NOMO-1 (cell line): ENCODE measurements at regions not wholly inside any gene's neighbourhood (a gene's known extent, or its start where the extent isn't known, plus 50 kb on each side); places are given as distances from the start of the nearest gene placed in this dataset.

ENCODE experiments used
- DNase-seq, 2 experiments: peaks; one replicate each; lab custom pipeline; 2025; ENCODE audit not compliant: unreplicated experiment in 2 of 2; lab: John Stamatoyannopoulos, UW

DNA sequence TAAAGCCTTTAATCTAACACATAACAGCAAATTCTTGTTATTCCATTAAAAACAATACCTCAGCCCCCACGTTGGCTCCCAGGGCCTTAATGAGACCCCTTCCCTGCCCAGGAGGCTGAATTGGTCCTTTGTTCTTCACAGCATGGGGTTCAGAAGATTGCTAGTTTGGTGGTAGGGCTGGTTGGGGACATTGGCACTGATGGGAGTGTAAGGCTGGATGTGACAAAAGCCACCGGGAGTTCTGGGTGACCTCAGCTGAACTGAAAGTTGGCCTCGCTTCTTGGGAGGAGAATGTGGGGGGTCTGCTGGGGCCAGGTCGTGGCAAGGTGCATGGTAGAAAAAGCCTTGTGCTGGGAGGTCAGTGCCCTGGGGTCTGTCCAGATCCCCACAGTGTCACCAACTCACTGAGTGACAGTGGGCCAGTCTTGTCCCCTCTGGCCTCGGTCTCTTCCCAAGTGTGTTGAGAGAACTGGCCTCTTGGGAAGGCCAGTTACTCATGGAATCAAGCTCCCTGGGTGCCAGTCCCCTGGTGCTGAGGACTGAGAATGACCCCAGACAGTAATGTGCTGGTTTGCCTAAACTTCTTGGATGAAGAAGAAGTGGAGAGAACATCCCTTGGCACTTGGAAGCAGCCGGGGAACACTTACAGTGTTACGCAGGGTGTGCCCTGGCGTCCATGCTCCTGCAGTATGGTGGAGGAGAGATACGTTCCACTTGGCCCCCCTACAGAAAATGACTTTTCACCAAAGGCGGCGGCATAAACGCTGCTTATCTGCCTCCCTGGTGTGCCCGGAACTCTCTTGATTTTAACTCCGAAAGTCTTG, 283.7 kb upstream of the RTL1 start:
- no peak for DNase-seq

DNA sequence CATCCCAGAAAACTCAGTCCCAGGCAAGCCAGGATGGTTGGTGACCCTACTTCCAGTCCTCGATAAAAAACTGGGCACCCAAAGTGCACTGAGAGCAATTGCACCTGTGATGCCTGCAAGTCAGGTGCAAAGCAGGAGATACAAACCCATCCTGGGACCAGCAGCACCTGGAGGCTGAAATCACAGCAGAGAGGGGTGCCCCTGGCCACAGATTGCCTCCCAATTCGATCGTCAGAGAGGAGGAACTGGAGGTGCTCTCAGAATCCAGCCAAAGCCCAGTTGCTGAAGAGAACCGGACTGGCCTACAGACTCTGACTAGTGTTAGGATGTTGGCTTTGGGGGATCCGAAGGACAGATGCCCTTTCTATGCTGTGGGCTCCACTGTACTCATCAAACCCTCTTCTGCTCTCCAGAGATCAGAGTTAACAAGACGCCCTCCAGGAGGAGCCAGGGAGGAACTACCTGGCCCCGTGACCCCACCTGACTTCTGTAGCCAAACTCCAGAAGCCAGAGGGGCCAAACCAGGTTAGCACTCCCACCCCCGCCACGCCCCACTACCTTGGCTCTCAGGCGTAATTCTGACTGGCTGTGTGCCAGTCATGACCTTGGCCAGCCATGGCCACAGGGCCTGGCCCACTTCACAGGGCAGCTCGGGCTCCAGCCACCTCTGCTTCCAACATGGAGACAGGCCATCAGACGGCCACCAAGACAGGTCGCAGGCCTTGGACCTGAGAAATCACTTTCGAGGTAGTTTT, 284.5 kb upstream of the RTL1 start:
- DNase-seq = no peak

- no peak for DNase-seq
Measured at GRCh38 chr14:101188571-101188915, 285.0 kb upstream of the RTL1 start.

DNA sequence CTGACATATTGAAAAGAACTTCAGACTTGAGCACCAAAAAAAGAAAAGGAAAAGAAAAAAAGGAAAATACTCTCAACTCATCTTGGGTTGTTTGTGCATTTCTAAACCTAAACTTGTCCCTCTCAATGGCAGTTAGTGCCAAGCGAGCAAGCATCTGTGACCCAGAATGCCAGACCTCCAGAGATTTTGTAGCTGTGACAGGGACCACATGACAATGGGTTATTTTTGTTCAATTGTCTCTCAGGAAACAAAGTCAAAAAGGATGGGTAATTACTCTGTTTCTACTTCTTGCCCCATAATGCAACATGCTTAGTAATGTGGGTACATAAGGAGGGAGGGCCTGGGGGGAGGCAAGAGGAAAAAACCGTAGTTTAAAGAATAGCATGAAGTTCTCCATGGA, 285.7 kb upstream of the RTL1 start:
- DNase-seq = no peak

DNA sequence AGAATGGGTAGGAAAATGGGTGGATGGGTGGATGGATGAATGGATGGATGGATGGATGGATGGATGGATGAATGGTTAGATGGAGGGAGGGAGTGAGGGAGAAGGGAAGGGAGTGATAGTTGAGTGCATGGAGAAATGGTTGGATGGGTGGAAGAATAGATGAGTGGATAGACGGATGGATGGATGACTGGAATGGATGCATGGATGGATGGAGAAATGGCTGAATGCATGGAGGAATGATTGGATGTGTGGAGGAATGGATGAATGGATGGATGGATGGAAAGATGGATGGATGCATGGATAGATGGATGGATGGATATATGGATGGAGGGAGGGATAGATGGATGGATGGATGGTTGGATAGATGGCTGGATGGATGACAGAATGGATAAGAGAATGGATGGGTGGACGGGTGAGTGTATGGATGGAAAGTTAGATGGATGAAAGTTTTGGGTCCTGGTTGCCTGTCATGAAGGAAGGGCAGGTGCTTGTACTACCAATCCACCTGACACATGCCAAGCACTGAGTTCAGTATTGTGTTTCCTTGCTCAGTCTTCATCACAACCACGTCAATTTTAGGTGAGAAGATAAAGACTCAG, 286.5 kb upstream of the RTL1 start:
- DNase-seq = no peak

GRCh38 chr14:101191101-101191720, 287.7 kb upstream of the RTL1 start:
- DNase-seq = no peak

GRCh38 chr14:101191721-101192660, 288.5 kb upstream of the RTL1 start:
- DNase-seq = no peak

DNA sequence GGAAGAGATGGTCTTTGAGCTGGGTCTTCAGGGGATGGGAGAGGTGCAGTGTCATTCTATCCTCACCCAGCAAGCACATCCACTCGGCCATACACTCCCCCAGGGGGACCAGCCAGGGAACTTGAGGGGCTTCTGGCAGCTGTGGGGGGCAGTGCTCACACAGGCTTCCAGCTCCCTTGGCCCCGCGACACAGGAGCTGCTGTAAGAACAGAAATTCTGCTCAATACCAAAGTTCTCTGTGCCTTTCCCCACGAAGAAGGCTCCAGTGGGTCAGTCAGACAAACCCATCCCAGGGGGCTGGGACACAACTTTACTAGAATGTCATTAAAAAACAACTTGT, 289.1 kb upstream of the RTL1 start:
- no peak for DNase-seq

DNA sequence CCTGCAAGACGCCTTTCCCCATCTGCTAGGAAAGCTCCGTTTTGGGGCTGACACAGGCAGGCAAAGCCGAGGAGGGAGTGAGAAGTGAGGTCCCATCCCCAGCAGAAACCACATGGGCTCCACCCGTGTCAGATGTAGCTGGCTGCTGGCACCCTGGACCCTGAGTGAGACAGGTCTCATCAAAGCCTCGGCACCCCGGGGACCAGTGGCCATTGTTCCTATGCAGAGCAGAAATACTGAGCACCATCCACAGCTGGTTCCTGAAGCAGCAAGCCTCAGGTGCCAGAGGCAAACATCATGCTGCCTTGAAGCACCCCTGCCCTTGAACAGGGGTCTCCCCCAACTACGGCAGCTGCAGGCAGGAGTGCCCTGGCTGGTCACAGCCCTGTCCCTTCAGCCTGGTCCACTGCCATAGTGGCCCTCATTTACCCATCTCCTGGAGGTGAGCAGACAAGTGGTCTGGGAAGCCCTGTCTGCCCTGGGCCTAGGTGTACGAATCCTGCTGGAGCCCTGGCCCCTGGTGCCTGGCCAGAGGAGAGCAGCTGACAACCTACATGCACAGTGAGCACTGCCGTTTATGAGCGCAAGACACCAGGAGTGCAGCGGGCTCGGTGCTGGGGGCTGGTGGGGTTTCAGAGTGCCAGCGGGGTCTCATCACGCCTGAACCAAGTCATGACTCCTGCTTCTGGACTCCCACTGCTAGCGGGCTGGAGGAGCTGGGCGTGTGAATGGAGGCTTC, 289.8 kb upstream of the RTL1 start:
- DNase-seq = no peak

DNA sequence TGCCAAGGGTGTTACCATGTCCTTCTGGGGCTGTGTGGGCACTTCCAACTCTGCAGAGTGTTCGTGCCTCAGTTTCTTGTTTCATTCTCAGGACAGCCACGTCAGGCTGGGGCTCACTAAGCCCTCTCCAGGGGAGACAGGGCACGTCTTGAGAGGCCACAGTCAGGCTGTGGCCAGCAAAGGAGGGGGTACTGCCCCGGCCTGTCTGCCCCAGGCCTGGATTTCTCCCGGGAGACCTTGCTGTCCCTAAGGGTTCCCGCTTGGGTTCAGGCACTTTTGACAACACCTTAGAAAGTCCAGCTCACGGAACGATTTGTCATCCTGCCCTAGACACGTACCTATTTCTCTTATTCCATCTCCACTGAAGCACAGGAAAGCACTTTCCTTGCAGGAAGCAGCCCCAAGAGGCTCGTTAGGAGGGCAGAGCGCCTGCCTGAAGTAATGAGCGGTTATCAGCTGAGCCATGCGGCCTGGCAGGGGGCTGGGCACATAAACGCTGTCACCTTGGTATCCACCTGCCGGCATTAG, 290.4 kb upstream of the RTL1 start:
- no peak for DNase-seq

- no peak for DNase-seq
Measured at GRCh38 chr14:101194373-101195308, 291.1 kb upstream of the RTL1 start.

GRCh38 chr14:101195309-101195901, 291.9 kb upstream of the RTL1 start:
- no peak for DNase-seq

GRCh38 chr14:101196051-101196712, 292.7 kb upstream of the RTL1 start:
- DNase-seq = no peak

DNA sequence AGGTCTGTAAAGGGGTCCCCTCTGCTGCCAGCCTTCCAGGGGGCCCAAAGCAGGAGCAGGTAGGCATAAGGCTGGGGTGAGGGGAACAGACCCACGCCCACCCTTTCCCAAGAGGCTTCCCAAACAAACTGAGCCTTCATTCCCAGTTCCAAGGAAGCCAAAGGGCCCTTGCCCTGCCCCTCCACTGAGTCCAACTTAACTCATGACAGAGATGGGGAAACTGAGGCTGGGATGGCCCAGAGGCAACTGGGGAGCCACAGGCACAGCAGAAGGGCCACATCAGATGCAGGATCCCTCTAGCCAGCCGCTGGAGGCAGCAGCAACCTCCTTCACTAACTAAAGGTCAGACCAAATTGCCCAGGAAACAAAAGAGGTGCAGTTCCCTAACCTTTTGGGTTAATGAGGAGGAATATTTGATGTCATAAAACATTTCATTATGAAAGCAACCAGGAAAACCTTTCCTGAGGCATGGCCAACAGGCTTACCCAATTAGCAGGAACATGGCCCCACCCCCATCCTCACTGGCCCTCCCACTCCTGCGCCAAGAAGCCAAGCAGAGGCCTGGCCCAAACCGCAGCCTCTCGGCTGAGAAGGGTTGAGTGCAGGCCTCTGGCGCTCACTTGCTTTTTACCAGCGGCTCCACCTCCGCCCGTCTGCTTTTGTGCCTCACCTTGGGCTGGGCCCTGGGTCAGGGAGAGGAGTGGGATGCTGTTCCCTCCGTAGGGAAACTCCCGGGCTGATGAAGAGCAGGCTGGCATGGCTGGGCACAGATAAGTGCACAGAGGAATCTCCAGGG, 293.5 kb upstream of the RTL1 start:
- no peak for DNase-seq

DNA sequence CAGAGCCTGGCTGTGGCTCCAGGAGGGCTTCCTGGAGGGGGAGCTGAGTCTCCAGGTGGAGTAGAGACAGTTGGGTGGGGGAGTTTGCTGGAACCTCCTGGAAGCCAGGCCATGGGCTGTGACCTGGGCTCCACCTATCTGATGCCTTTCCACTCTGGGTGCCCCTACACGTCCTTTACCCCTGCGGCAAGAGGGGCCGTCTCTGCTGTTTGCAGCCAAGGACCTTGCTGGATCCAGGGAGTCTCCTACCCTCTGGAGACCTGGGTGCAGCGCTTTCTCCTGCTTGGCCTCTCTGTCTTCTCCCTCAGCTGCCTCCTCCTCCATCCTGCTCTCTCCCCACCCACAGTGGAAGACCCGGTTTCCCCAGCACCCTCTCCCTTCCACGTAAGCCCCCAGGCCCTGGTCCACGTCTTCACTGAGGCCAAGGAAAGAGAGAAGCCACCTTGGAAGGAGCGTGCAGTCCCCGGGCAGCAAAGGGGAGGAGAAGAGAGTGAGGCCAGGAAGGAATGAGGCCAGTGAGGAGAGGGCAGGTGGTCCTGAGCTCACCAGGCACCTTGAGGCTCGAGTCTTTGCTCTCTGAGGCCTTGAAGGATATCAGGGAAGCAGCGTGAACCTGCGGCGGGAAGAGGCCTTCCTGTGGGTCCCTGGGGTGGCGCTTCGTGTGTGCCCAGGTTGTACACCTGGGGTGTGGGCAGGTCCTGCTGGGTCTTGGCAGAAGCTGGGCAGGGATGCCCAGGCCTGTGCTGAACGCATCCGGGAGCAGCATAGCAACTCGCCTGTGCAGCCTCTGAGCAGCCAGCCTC, 294.3 kb upstream of the RTL1 start:
- DNase-seq = no peak
